ENCODE measurements at regions not wholly inside any gene's neighbourhood (a gene's known extent, or its start where the extent isn't known, plus 50 kb on each side); places are given as distances from the start of the nearest gene placed in this dataset.

- ChIA-PET CTCF (ENCODE audit: low intra/inter-chr PET ratio, low total read pairs) (no interaction called here), POLR2A (no interaction called here)
- Histone ChIP-seq H3K27me3 (ENCODE audit: control insufficient read depth in 1 of 2, insufficient read depth in 2 of 2, low read length in 2 of 2) (peaks cover 0 to 4% of the 10 kb centered on the region in 2 experiments; a peak in 1 of 5 replicates), H3K9me3 (ENCODE audit: low read length) (no peaks in the 10 kb centered on the region), H3K36me3 (replicated peaks in 1 of 2; ENCODE audit: control insufficient read depth in 1 of 2, insufficient read depth in 2 of 2, low read length in 2 of 2) (no peaks in the 10 kb centered on the region), H3K27ac (ENCODE audit: extremely low read length, insufficient read depth, low read length) (no peak overlapping the region), H4K20me1 (ENCODE audit: insufficient read depth, low read length) (no peaks in the 10 kb centered on the region), H3K4me3 (replicated peaks in 1 of 3; ENCODE audit: insufficient read depth in 1 of 3, low read depth in 2 of 3, low read length in 3 of 3) (no peak overlapping the region), H3K9ac (ENCODE audit: insufficient read depth, low read depth, low read length) (no peak overlapping the region), H2AFZ (ENCODE audit: low read length) (no peak overlapping the region), H3K4me2 (ENCODE audit: low read depth, low read length) (no peak overlapping the region), H3K4me1 (ENCODE audit: insufficient read depth, low read length) (no peaks in the 10 kb centered on the region), H3K79me2 (ENCODE audit: insufficient read depth, low read length) (no peaks in the 10 kb centered on the region)
- no TSS peak for BruUV-seq (replicated peaks)
- intact Hi-C loops (cut with micrococcal nuclease; ENCODE audit: unreplicated experiment) = no loop called here
- WGBS (ENCODE audit: low lambda C conversion rate) = 62% methylated on average over 8 of the region's 9 CpGs
- DNase-seq (ENCODE audit: low spot score) = no peak
- ATAC-seq = no peak
- TF ChIP-seq PRDM15 (CRISPR knock-in tag; IDR thresholded peaks at IDR 0.05) (no peak), ZNF788 (CRISPR knock-in tag; IDR thresholded peaks at IDR 0.05; ENCODE audit: borderline replicate concordance) (no peak)
- FAIRE-seq = no peak
- in situ Hi-C loops (cut with HindIII; ENCODE audit: extremely low pct_ligation_motif_present, low pct_unique_long_range_greater_than_20kb) = no loop called here
These were observed 185.3 kb upstream of the GPR26 start for GRCh38 chr10:123480845-123481244.

GRCh38 chr10:123484722-123485121, 181.4 kb upstream of the GPR26 start:
- FAIRE-seq (no peak), DNase-seq (ENCODE audit: low spot score) (no peak), ATAC-seq (no peak)
- Histone ChIP-seq H3K4me1 (ENCODE audit: insufficient read depth, low read length) (no peaks in the 10 kb centered on the region), H3K9ac (ENCODE audit: insufficient read depth, low read depth, low read length) (no peak overlapping the region), H3K27ac (ENCODE audit: extremely low read length, insufficient read depth, low read length) (no peak overlapping the region), H3K36me3 (replicated peaks in 1 of 2; ENCODE audit: control insufficient read depth in 1 of 2, insufficient read depth in 2 of 2, low read length in 2 of 2) (no peaks in the 10 kb centered on the region), H3K4me3 (replicated peaks in 1 of 3; ENCODE audit: insufficient read depth in 1 of 3, low read depth in 2 of 3, low read length in 3 of 3) (no peak overlapping the region), H2AFZ (ENCODE audit: low read length) (no peak overlapping the region), H3K9me3 (ENCODE audit: low read length) (no peaks in the 10 kb centered on the region), H3K79me2 (ENCODE audit: insufficient read depth, low read length) (no peaks in the 10 kb centered on the region), H4K20me1 (ENCODE audit: insufficient read depth, low read length) (no peaks in the 10 kb centered on the region), H3K4me2 (ENCODE audit: low read depth, low read length) (no peak overlapping the region), H3K27me3 (ENCODE audit: control insufficient read depth in 1 of 2, insufficient read depth in 2 of 2, low read length in 2 of 2) (peaks cover 0 to 4% of the 10 kb centered on the region in 2 experiments; a peak in 1 of 5 replicates)
- in situ Hi-C loops (cut with HindIII; ENCODE audit: extremely low pct_ligation_motif_present, low pct_unique_long_range_greater_than_20kb) (no loop called here), intact Hi-C loops (cut with micrococcal nuclease; ENCODE audit: unreplicated experiment) (no loop called here)
- BruUV-seq (replicated peaks) = no TSS peak
- WGBS (ENCODE audit: low lambda C conversion rate) = 0% methylated on average over 2 of the region's 2 CpGs
- ChIA-PET CTCF (ENCODE audit: low intra/inter-chr PET ratio, low total read pairs) (no interaction called here), POLR2A (no interaction called here)
- TF ChIP-seq GABPB1 (CRISPR knock-in tag; IDR thresholded peaks at IDR 0.05) (no peak), ZZZ3 (CRISPR knock-in tag; IDR thresholded peaks at IDR 0.05; ENCODE audit: borderline replicate concordance) (no peak), ZFP36L2 (CRISPR knock-in tag; IDR thresholded peaks at IDR 0.05) (no peak), NCOA2 (CRISPR knock-in tag; IDR thresholded peaks at IDR 0.05) (no peak), KLF9 (CRISPR knock-in tag; IDR thresholded peaks at IDR 0.05; ENCODE audit: low read depth) (no peak), ZNF660 (CRISPR knock-in tag; IDR thresholded peaks at IDR 0.05; ENCODE audit: borderline replicate concordance, low read depth) (no peak)

Measured in HepG2 (cell line).